ENCODE measurements at regions not wholly inside any gene's neighbourhood (a gene's known extent, or its start where the extent isn't known, plus 50 kb on each side); places are given as distances from the start of the nearest gene placed in this dataset.

- no peak for TF ChIP-seq EZH2 (IDR thresholded peaks at IDR 0.05; ENCODE audit: low read length)
- TF ChIP-seq CTCF (optimal IDR thresholded peaks at IDR 0.05 in 1 of 3, IDR thresholded peaks at IDR 0.05 in 1 of 3, conservative IDR thresholded peaks at IDR 0.05 in 1 of 3; ENCODE audit: extremely low read depth in 1 of 3, insufficient read depth in 2 of 3, low read length in 3 of 3), result no peak
- H3K4me2 ChIP-seq (ENCODE audit: control insufficient read depth, extremely low read depth, insufficient read depth, low read depth, low read length), result no peak overlapping the region
- no peaks in the 10 kb centered on the region for H3K9me1 ChIP-seq (ENCODE audit: control insufficient read depth, extremely low read depth, insufficient read depth, low read length)
- H4K20me1 ChIP-seq (ENCODE audit: control insufficient read depth, extremely low read depth, insufficient read depth, low read length), result no peaks in the 10 kb centered on the region
- DNase-seq (ENCODE audit: low read depth, low spot score), result no peak
- H3K27me3 ChIP-seq (ENCODE audit: control insufficient read depth, extremely low read depth, insufficient read depth, low read length), result no peaks in the 10 kb centered on the region
- no peak overlapping the region for H2AFZ ChIP-seq (ENCODE audit: control insufficient read depth, low read length)
- no peak overlapping the region for H3K27ac ChIP-seq (ENCODE audit: control insufficient read depth, insufficient read depth, low read length)
- dilution Hi-C loops (cut with MboI; ENCODE audit: extremely low pct_ligation_motif_present, low sequenced_read_pairs), result no loop called here
- H3K4me3 ChIP-seq (ENCODE audit: control insufficient read depth in 2 of 3, extremely low read depth in 1 of 3, insufficient read depth in 2 of 3, low read depth in 1 of 3, low read length in 3 of 3), result no peak overlapping the region
- FAIRE-seq, result no peak
- H3K9ac ChIP-seq (ENCODE audit: control insufficient read depth, extremely low read depth, insufficient read depth, low read length), result no peak overlapping the region
- no peaks in the 10 kb centered on the region for H3K36me3 ChIP-seq (ENCODE audit: control insufficient read depth in 2 of 2, extremely low read depth in 1 of 2, insufficient read depth in 2 of 2, low read length in 2 of 2)
- no peaks in the 10 kb centered on the region for H3K9me3 ChIP-seq (ENCODE audit: control insufficient read depth, low read depth, low read length)
- no peaks in the 10 kb centered on the region for H3K4me1 ChIP-seq (ENCODE audit: control insufficient read depth, extremely low read depth, insufficient read depth, low read length)
- H3K79me2 ChIP-seq (ENCODE audit: control insufficient read depth, insufficient read depth, low read length), result no peaks in the 10 kb centered on the region
Measured at GRCh38 chr2:16960579-16960978, 294.9 kb upstream of the CYRIA start.

- H4K20me1 ChIP-seq (ENCODE audit: control insufficient read depth, extremely low read depth, insufficient read depth, low read length), result no peaks in the 10 kb centered on the region
- FAIRE-seq (no peak), DNase-seq (ENCODE audit: low read depth, low spot score) (no peak)
- H3K9ac ChIP-seq (ENCODE audit: control insufficient read depth, extremely low read depth, insufficient read depth, low read length), result no peak overlapping the region
- no peaks in the 10 kb centered on the region for H3K79me2 ChIP-seq (ENCODE audit: control insufficient read depth, insufficient read depth, low read length)
- H3K9me1 ChIP-seq (ENCODE audit: control insufficient read depth, extremely low read depth, insufficient read depth, low read length), result no peaks in the 10 kb centered on the region
- H3K4me2 ChIP-seq (ENCODE audit: control insufficient read depth, extremely low read depth, insufficient read depth, low read depth, low read length), result no peak overlapping the region
- no peaks in the 10 kb centered on the region for H3K9me3 ChIP-seq (ENCODE audit: control insufficient read depth, low read depth, low read length)
- H3K36me3 ChIP-seq (ENCODE audit: control insufficient read depth in 2 of 2, extremely low read depth in 1 of 2, insufficient read depth in 2 of 2, low read length in 2 of 2), result no peaks in the 10 kb centered on the region
- H3K4me1 ChIP-seq (ENCODE audit: control insufficient read depth, extremely low read depth, insufficient read depth, low read length), result no peaks in the 10 kb centered on the region
- H3K27me3 ChIP-seq (ENCODE audit: control insufficient read depth, extremely low read depth, insufficient read depth, low read length), result no peaks in the 10 kb centered on the region
- dilution Hi-C loops (cut with MboI; ENCODE audit: extremely low pct_ligation_motif_present, low sequenced_read_pairs), result no loop called here
- H2AFZ ChIP-seq (ENCODE audit: control insufficient read depth, low read length), result no peak overlapping the region
- TF ChIP-seq EZH2 (IDR thresholded peaks at IDR 0.05; ENCODE audit: low read length), result no peak
- no peak for TF ChIP-seq CTCF (optimal IDR thresholded peaks at IDR 0.05 in 1 of 3, IDR thresholded peaks at IDR 0.05 in 1 of 3, conservative IDR thresholded peaks at IDR 0.05 in 1 of 3; ENCODE audit: extremely low read depth in 1 of 3, insufficient read depth in 2 of 3, low read length in 3 of 3)
- no peak overlapping the region for H3K27ac ChIP-seq (ENCODE audit: control insufficient read depth, insufficient read depth, low read length)
- H3K4me3 ChIP-seq (ENCODE audit: control insufficient read depth in 2 of 3, extremely low read depth in 1 of 3, insufficient read depth in 2 of 3, low read depth in 1 of 3, low read length in 3 of 3), result no peak overlapping the region
Measured at GRCh38 chr2:16958266-16958665, 292.6 kb upstream of the CYRIA start.
